HepG2 (cell line): ENCODE measurements at regions not wholly inside any gene's neighbourhood (a gene's known extent, or its start where the extent isn't known, plus 50 kb on each side); places are given as distances from the start of the nearest gene placed in this dataset.

Experiments
- ATAC-seq: fragments of 200-7000 bp; cut with Tn5 transposase; 3 replicates; pipeline ENCODE4 v1.9.1; 2020; ENCODE audit warnings: mild to moderate bottlenecking, moderate library complexity
- BruUV-seq: library from RNA; stranded (reverse); fragments of 400-500 nt; replicated peaks from 2 replicates; lab custom pipeline; 2021; lab: Mats Ljungman, UMichigan
- CTCF ChIA-PET: fragments of 300-600 bp; formaldehyde crosslinking; extraction: SDS; loops from one replicate; lab custom pipeline; 2021; ENCODE audit warnings: low total read pairs, inconsistent platforms, low intra/inter-chr PET ratio; lab: Yijun Ruan, JAX
- POLR2A ChIA-PET: fragments of 350-600 bp; sonication (Branson Sonifier 250); formaldehyde crosslinking; loops from one replicate; lab custom pipeline; 2020; ENCODE audit warnings: antibody characterized with exemption, inconsistent platforms; lab: Yijun Ruan, JAX
- DNase-seq: peaks from one replicate; pipeline ENCODE4 v3.0.0-alpha.2; 2015; ENCODE audit warnings: low spot score
- FAIRE-seq: peaks from 3 replicates; lab custom pipeline; 2011; peaks lifted over from hg19 to GRCh38; lab: Jason Lieb, UNC
- H2AFZ ChIP-seq: one replicate; pipeline ENCODE4 v1.6.1; 2011; ENCODE audit warnings: low read length, inconsistent platforms
- H3K27ac ChIP-seq: fragments of 300-600 bp; 3 replicates; pipeline ENCODE4 v1.8.0; 2011; ENCODE audit warnings: mixed run types, mild to moderate bottlenecking, mixed read lengths, low read length, inconsistent platforms; ENCODE audit not compliant: insufficient read depth; ENCODE audit errors: extremely low read length
- H3K27me3 ChIP-seq, 2 experiments: fragments of 200-600 bp in 1 of 2; 2 replicates in 1 of 2; 3 replicates in 1 of 2; pipeline versions ENCODE4 v1.6.0 to v1.8.0; 2011; ENCODE audit warnings: low read length in 2 of 2, mild to moderate bottlenecking in 2 of 2, moderate library complexity in 2 of 2, inconsistent platforms in 1 of 2; ENCODE audit not compliant: insufficient read depth in 2 of 2, control insufficient read depth in 1 of 2
- H3K36me3 ChIP-seq, 2 experiments: fragments of 200-600 bp in 1 of 2; replicated peaks in 1 of 2; 2 replicates in 1 of 2; 3 replicates in 1 of 2; pipeline versions ENCODE4 v1.5.1 to v1.8.0; 2011; ENCODE audit warnings: low read length in 2 of 2, inconsistent platforms in 1 of 2; ENCODE audit not compliant: insufficient read depth in 2 of 2, control insufficient read depth in 1 of 2
- H3K4me1 ChIP-seq: 2 replicates; pipeline ENCODE4 v1.5.1; 2012; ENCODE audit warnings: low read length, inconsistent platforms; ENCODE audit not compliant: insufficient read depth
- H3K4me2 ChIP-seq: 2 replicates; pipeline ENCODE4 v1.6.0; 2011; ENCODE audit warnings: low read depth, low read length, inconsistent platforms
- H3K4me3 ChIP-seq, 3 experiments: fragments of 200-600 bp in 1 of 3; sonication (generic), shearing (Covaris generic) in 1 of 3; replicated peaks in 1 of 3; 2 replicates each; pipeline ENCODE4 v1.5.1; 2011 to 2016; ENCODE audit warnings: low read length in 3 of 3, inconsistent platforms in 2 of 3, low read depth in 2 of 3, mild to moderate bottlenecking in 2 of 3, control low read depth in 1 of 3, mixed read lengths in 1 of 3; ENCODE audit not compliant: insufficient read depth in 1 of 3
- H3K79me2 ChIP-seq: one replicate; pipeline ENCODE4 v1.6.1; 2011; ENCODE audit warnings: low read length, inconsistent platforms; ENCODE audit not compliant: insufficient read depth
- H3K9ac ChIP-seq: 2 replicates; pipeline ENCODE4 v1.6.0; 2011; ENCODE audit warnings: mild to moderate bottlenecking, low read depth, low read length, inconsistent platforms; ENCODE audit not compliant: insufficient read depth
- H3K9me3 ChIP-seq: 2 replicates; pipeline ENCODE4 v1.5.1; 2012; ENCODE audit warnings: mild to moderate bottlenecking, low read length
- H4K20me1 ChIP-seq: 2 replicates; pipeline ENCODE4 v1.6.0; 2011; ENCODE audit warnings: inconsistent platforms, mild to moderate bottlenecking, low read length, moderate library complexity; ENCODE audit not compliant: insufficient read depth
- CBX1 ChIP-seq: IDR thresholded peaks from one replicate; pipeline ENCODE4 v1.6.1; 2016; ENCODE audit warnings: antibody characterized with exemption, low read depth
- CCAR2 ChIP-seq: fragments of 200-400 bp; formaldehyde crosslinking; optimal IDR thresholded peaks from 2 replicates; pipeline ENCODE3; 2018; ENCODE audit warnings: low read depth, mild to moderate bottlenecking, low read length, moderate library complexity
- MYNN ChIP-seq: sonication (generic); formaldehyde crosslinking; IDR thresholded peaks from 2 replicates; pipeline ENCODE4 v1.4.0; 2020; ENCODE audit warnings: mild to moderate bottlenecking, low read depth, missing genetic modification reagents
- POLR2G ChIP-seq: fragments of 200-400 bp; formaldehyde crosslinking; IDR thresholded peaks from 2 replicates; pipeline ENCODE4 v1.6.1; 2018; ENCODE audit warnings: mild to moderate bottlenecking, low read depth, low read length, moderate library complexity
- ZNF772 ChIP-seq: sonication (generic); formaldehyde crosslinking; IDR thresholded peaks from 2 replicates; pipeline ENCODE4 v1.5.0; 2020; ENCODE audit warnings: mild to moderate bottlenecking, missing genetic modification reagents
- in situ Hi-C: cut with HindIII; loops from 2 replicates; pipeline ENCODE4 v1.10.0; 2017; ENCODE audit warnings: low pct_unique_long_range_greater_than_20kb; ENCODE audit not compliant: extremely low pct_ligation_motif_present
- intact Hi-C: fragments of 100-400 bp; cut with micrococcal nuclease; formaldehyde crosslinking; loops from one replicate; pipeline ENCODE4 v1.10.0; 2022; ENCODE audit not compliant: unreplicated experiment
- TF ChIP-seq, protein P1 (sequence below): sonication (generic); formaldehyde crosslinking; IDR thresholded peaks from 2 replicates; pipeline ENCODE4 v1.8.1; 2023; ENCODE audit warnings: mild to moderate bottlenecking, moderate library complexity, missing genetic modification reagents
- TF ChIP-seq, protein P2 (sequence below): sonication (generic); formaldehyde crosslinking; IDR thresholded peaks from 2 replicates; pipeline ENCODE4 v1.4.0; 2020; ENCODE audit warnings: missing genetic modification reagents
- TF ChIP-seq, protein P3 (sequence below): fragments of 450-650 bp; IDR thresholded peaks from 2 replicates; pipeline ENCODE4 v1.6.1; 2017; ENCODE audit warnings: mild to moderate bottlenecking
- TF ChIP-seq, protein P4 (sequence below): sonication (generic); formaldehyde crosslinking; IDR thresholded peaks from 2 replicates; pipeline ENCODE4 v1.4.0; 2020; ENCODE audit warnings: mild to moderate bottlenecking, missing genetic modification reagents
- TF ChIP-seq, protein P5 (sequence below): sonication (generic); formaldehyde crosslinking; IDR thresholded peaks from 2 replicates; pipeline ENCODE4 v1.5.0; 2020; ENCODE audit warnings: missing genetic modification reagents

GRCh38 chr6:19715167-19715551, 122.0 kb upstream of the ID4 start:
- H3K36me3 ChIP-seq: no peaks in the 10 kb centered on the region
- no peak overlapping the region for H3K27ac ChIP-seq
- no peak overlapping the region for H3K4me2 ChIP-seq
- no peaks in the 10 kb centered on the region for H3K79me2 ChIP-seq
- no peaks in the 10 kb centered on the region for H3K4me1 ChIP-seq
- BruUV-seq: no TSS peak
- H3K9me3 ChIP-seq: no peaks in the 10 kb centered on the region
- H4K20me1 ChIP-seq: no peaks in the 10 kb centered on the region
- ATAC-seq (no peak), DNase-seq (no peak), FAIRE-seq (no peak)
- CTCF ChIA-PET: no interaction called here
- intact Hi-C loops (no loop called here), in situ Hi-C loops (no loop called here)
- TF ChIP-seq CCAR2 (no peak), MYNN (CRISPR knock-in tag) (no peak), CBX1 (no peak), POLR2G (no peak), ZNF772 (no peak)
- TF ChIP-seq, protein P1, sequence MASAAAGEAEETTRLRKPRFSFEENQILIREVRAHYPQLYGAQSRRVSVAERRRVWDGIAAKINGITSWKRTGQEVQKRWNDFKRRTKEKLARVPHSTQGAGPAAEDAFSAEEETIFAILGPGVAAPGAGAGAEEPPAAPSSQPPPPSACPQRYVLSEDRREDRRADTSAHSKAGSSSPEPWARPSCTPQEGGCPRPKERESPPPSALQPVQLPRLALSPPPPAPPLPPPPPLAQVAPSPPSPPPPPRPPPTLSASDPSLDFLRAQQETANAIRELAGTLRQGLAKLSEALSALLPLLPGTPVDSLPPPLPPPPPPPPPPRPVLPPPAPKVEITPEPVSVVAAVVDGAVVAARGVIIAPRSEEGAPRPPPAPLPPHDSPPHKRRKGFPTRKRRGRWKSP (CRISPR knock-in tag): no peak
- TF ChIP-seq, protein P2, sequence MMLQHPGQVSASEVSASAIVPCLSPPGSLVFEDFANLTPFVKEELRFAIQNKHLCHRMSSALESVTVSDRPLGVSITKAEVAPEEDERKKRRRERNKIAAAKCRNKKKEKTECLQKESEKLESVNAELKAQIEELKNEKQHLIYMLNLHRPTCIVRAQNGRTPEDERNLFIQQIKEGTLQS (CRISPR knock-in tag): no peak
- TF ChIP-seq, protein P3, sequence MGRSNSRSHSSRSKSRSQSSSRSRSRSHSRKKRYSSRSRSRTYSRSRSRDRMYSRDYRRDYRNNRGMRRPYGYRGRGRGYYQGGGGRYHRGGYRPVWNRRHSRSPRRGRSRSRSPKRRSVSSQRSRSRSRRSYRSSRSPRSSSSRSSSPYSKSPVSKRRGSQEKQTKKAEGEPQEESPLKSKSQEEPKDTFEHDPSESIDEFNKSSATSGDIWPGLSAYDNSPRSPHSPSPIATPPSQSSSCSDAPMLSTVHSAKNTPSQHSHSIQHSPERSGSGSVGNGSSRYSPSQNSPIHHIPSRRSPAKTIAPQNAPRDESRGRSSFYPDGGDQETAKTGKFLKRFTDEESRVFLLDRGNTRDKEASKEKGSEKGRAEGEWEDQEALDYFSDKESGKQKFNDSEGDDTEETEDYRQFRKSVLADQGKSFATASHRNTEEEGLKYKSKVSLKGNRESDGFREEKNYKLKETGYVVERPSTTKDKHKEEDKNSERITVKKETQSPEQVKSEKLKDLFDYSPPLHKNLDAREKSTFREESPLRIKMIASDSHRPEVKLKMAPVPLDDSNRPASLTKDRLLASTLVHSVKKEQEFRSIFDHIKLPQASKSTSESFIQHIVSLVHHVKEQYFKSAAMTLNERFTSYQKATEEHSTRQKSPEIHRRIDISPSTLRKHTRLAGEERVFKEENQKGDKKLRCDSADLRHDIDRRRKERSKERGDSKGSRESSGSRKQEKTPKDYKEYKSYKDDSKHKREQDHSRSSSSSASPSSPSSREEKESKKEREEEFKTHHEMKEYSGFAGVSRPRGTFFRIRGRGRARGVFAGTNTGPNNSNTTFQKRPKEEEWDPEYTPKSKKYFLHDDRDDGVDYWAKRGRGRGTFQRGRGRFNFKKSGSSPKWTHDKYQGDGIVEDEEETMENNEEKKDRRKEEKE: no peak
- TF ChIP-seq, protein P4, sequence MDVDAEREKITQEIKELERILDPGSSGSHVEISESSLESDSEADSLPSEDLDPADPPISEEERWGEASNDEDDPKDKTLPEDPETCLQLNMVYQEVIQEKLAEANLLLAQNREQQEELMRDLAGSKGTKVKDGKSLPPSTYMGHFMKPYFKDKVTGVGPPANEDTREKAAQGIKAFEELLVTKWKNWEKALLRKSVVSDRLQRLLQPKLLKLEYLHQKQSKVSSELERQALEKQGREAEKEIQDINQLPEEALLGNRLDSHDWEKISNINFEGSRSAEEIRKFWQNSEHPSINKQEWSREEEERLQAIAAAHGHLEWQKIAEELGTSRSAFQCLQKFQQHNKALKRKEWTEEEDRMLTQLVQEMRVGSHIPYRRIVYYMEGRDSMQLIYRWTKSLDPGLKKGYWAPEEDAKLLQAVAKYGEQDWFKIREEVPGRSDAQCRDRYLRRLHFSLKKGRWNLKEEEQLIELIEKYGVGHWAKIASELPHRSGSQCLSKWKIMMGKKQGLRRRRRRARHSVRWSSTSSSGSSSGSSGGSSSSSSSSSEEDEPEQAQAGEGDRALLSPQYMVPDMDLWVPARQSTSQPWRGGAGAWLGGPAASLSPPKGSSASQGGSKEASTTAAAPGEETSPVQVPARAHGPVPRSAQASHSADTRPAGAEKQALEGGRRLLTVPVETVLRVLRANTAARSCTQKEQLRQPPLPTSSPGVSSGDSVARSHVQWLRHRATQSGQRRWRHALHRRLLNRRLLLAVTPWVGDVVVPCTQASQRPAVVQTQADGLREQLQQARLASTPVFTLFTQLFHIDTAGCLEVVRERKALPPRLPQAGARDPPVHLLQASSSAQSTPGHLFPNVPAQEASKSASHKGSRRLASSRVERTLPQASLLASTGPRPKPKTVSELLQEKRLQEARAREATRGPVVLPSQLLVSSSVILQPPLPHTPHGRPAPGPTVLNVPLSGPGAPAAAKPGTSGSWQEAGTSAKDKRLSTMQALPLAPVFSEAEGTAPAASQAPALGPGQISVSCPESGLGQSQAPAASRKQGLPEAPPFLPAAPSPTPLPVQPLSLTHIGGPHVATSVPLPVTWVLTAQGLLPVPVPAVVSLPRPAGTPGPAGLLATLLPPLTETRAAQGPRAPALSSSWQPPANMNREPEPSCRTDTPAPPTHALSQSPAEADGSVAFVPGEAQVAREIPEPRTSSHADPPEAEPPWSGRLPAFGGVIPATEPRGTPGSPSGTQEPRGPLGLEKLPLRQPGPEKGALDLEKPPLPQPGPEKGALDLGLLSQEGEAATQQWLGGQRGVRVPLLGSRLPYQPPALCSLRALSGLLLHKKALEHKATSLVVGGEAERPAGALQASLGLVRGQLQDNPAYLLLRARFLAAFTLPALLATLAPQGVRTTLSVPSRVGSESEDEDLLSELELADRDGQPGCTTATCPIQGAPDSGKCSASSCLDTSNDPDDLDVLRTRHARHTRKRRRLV: no peak
- TF ChIP-seq, protein P5, sequence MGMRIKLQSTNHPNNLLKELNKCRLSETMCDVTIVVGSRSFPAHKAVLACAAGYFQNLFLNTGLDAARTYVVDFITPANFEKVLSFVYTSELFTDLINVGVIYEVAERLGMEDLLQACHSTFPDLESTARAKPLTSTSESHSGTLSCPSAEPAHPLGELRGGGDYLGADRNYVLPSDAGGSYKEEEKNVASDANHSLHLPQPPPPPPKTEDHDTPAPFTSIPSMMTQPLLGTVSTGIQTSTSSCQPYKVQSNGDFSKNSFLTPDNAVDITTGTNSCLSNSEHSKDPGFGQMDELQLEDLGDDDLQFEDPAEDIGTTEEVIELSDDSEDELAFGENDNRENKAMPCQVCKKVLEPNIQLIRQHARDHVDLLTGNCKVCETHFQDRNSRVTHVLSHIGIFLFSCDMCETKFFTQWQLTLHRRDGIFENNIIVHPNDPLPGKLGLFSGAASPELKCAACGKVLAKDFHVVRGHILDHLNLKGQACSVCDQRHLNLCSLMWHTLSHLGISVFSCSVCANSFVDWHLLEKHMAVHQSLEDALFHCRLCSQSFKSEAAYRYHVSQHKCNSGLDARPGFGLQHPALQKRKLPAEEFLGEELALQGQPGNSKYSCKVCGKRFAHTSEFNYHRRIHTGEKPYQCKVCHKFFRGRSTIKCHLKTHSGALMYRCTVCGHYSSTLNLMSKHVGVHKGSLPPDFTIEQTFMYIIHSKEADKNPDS (CRISPR knock-in tag): no peak
- no peak overlapping the region for H3K9ac ChIP-seq
- POLR2A ChIA-PET: no interaction called here
- no peak overlapping the region for H3K4me3 ChIP-seq
- H3K27me3 ChIP-seq: 0 out of 5 replicates have a peak, but pooled peaks cover 0 to 4% of the 10 kb centered on the region in 2 experiments
- H2AFZ ChIP-seq: no peak overlapping the region
